Peyer's patch (tissue), 4 donors: ENCODE measurements at regions not wholly inside any gene's neighbourhood (a gene's known extent, or its start where the extent isn't known, plus 50 kb on each side); places are given as distances from the start of the nearest gene placed in this dataset.

Experiments
- CTCF ChIP-seq, 6 experiments: fragments of 450-650 bp in 4 of 6; fragments of 200-600 bp in 2 of 6; sonication (generic) in 1 of 6; IDR thresholded peaks; one replicate each; pipeline ENCODE4 v1.5.1; 2017 to 2019; ENCODE audit warnings: antibody characterized with exemption in 6 of 6, mild to moderate bottlenecking in 3 of 6, moderate library complexity in 1 of 6
- POLR2A ChIP-seq, 2 donors: fragments of 450-650 bp; IDR thresholded peaks; one replicate each; pipeline ENCODE4 v1.5.1; 2017; ENCODE audit warnings: antibody characterized with exemption in 2 of 2, mild to moderate bottlenecking in 2 of 2, moderate library complexity in 2 of 2

GRCh38 chr12:105921055-105921454, 217.7 kb downstream of the NUAK1 start:
- no peak for TF ChIP-seq CTCF (IDR thresholded peaks at IDR 0.05)
- no peak for TF ChIP-seq POLR2A (IDR thresholded peaks at IDR 0.05)
